Tibial nerve (tissue), 4 donors: ENCODE measurements at regions not wholly inside any gene's neighbourhood (a gene's known extent, or its start where the extent isn't known, plus 50 kb on each side); places are given as distances from the start of the nearest gene placed in this dataset.

Experiments
- DNase-seq, 2 donors: peaks; one replicate each; pipeline ENCODE4 v3.0.0-alpha.2; 2019; ENCODE audit warnings: low spot score in 2 of 2
- H3K27ac ChIP-seq, 4 donors: fragments of 200-600 bp; sonication (generic) in 3 of 4; one replicate each; pipeline ENCODE4 v1.5.1; 2017 to 2019; ENCODE audit warnings: mild to moderate bottlenecking in 1 of 4
- H3K27me3 ChIP-seq, 2 donors: fragments of 200-600 bp; sonication (generic) in 1 of 2; one replicate each; pipeline versions ENCODE4 v1.5.1 to v1.6.0; 2017 to 2019
- H3K36me3 ChIP-seq, 3 donors: fragments of 200-600 bp; sonication (generic); one replicate each; pipeline ENCODE4 v1.5.1; 2018 to 2019
- H3K4me1 ChIP-seq, 4 donors: fragments of 200-600 bp; sonication (generic) in 3 of 4; one replicate each; pipeline ENCODE4 v1.5.1; 2017 to 2019
- H3K4me3 ChIP-seq, 4 donors: fragments of 200-600 bp; sonication (generic) in 3 of 4; one replicate each; pipeline ENCODE4 v1.5.1; 2017 to 2019; ENCODE audit warnings: mild to moderate bottlenecking in 1 of 4, moderate library complexity in 1 of 4
- H3K9me3 ChIP-seq, 4 donors: fragments of 200-600 bp; sonication (generic) in 3 of 4; one replicate each; pipeline ENCODE4 v1.5.1; 2017 to 2019
- CTCF ChIP-seq, 5 experiments: fragments of 200-600 bp in 3 of 5; fragments of 450-650 bp in 2 of 5; sonication (generic) in 3 of 5; IDR thresholded peaks; one replicate each; pipeline ENCODE4 v1.5.1; 2016 to 2019; ENCODE audit warnings: antibody characterized with exemption in 5 of 5, mild to moderate bottlenecking in 3 of 5, moderate library complexity in 2 of 5
- EP300 ChIP-seq, 2 donors: sonication (generic); formaldehyde crosslinking; IDR thresholded peaks; one replicate each; pipeline ENCODE4 v1.6.1; 2017; ENCODE audit warnings: antibody characterized with exemption in 2 of 2, mild to moderate bottlenecking in 1 of 2
- POLR2A ChIP-seq, 2 donors: fragments of 450-650 bp; IDR thresholded peaks; one replicate each; pipeline ENCODE4 v1.6.1; 2017; ENCODE audit warnings: antibody characterized with exemption in 2 of 2, mild to moderate bottlenecking in 2 of 2, moderate library complexity in 2 of 2
- WGBS, 2 donors: methylation state at CpG; one replicate each; pipeline ENCODE4 v1.1.5; 2018; 5-methylcytosine and 5-hydroxymethylcytosine counted together

GRCh38 chr6:4378319-4378996, 243.1 kb upstream of the ECI2 start:
- Histone ChIP-seq H3K27ac (no peak overlapping the region), H3K9me3 (peaks cover 0 to 10% (median 0%) of the 10 kb centered on the region in 4 donors), H3K36me3 (no peaks in the 10 kb centered on the region), H3K4me3 (no peak overlapping the region), H3K27me3 (no peaks in the 10 kb centered on the region), H3K4me1 (no peaks in the 10 kb centered on the region)
- TF ChIP-seq CTCF (IDR thresholded peaks at IDR 0.05) (no peak), EP300 (IDR thresholded peaks at IDR 0.05) (no peak), POLR2A (IDR thresholded peaks at IDR 0.05) (no peak)
- WGBS, 2 donors: 82% methylated on average over 12 of the region's 12 CpGs
- DNase-seq: no peak

GRCh38 chr6:4377603-4378002, 242.2 kb upstream of the ECI2 start:
- TF ChIP-seq CTCF (IDR thresholded peaks at IDR 0.05) (no peak), POLR2A (IDR thresholded peaks at IDR 0.05) (no peak), EP300 (IDR thresholded peaks at IDR 0.05) (no peak)
- H3K27me3 ChIP-seq: no peaks in the 10 kb centered on the region
- H3K27ac ChIP-seq: no peak overlapping the region
- peaks cover 0 to 4% (median 0%) of the 10 kb centered on the region in 4 donors for H3K9me3 ChIP-seq
- H3K4me1 ChIP-seq: no peaks in the 10 kb centered on the region
- H3K4me3 ChIP-seq: no peak overlapping the region
- DNase-seq: no peak
- H3K36me3 ChIP-seq: no peaks in the 10 kb centered on the region
- 22 to 29% methylated on average over 3 of the region's 3 CpGs for WGBS, 2 donors

GRCh38 chr6:4374216-4374615, 238.8 kb upstream of the ECI2 start:
- H3K27ac ChIP-seq: no peak overlapping the region
- peaks cover 0 to 5% (median 0%) of the 10 kb centered on the region in 4 donors for H3K9me3 ChIP-seq
- no peaks in the 10 kb centered on the region for H3K36me3 ChIP-seq
- TF ChIP-seq POLR2A (IDR thresholded peaks at IDR 0.05) (no peak), CTCF (IDR thresholded peaks at IDR 0.05) (no peak), EP300 (IDR thresholded peaks at IDR 0.05) (no peak)
- 58 to 66% methylated on average over 7 of the region's 7 CpGs for WGBS, 2 donors
- H3K27me3 ChIP-seq: no peaks in the 10 kb centered on the region
- H3K4me3 ChIP-seq: no peak overlapping the region
- no peaks in the 10 kb centered on the region for H3K4me1 ChIP-seq
- DNase-seq: no peak

GRCh38 chr6:4372866-4373265, 237.5 kb upstream of the ECI2 start:
- Histone ChIP-seq H3K4me3 (no peak overlapping the region), H3K27ac (no peak overlapping the region), H3K4me1 (no peaks in the 10 kb centered on the region), H3K27me3 (no peaks in the 10 kb centered on the region), H3K36me3 (no peaks in the 10 kb centered on the region), H3K9me3 (peaks cover 0 to 5% (median 0%) of the 10 kb centered on the region in 4 donors)
- DNase-seq: no peak
- 91 to 97% methylated on average over 2 of the region's 2 CpGs for WGBS, 2 donors
- TF ChIP-seq EP300 (IDR thresholded peaks at IDR 0.05) (no peak), CTCF (IDR thresholded peaks at IDR 0.05) (no peak), POLR2A (IDR thresholded peaks at IDR 0.05) (no peak)

GRCh38 chr6:4371207-4371921, 236.0 kb upstream of the ECI2 start:
- 67 to 71% methylated on average over 10 of the region's 10 CpGs for WGBS, 2 donors
- peaks cover 0 to 5% (median 0%) of the 10 kb centered on the region in 4 donors for H3K9me3 ChIP-seq
- H3K36me3 ChIP-seq: no peaks in the 10 kb centered on the region
- TF ChIP-seq POLR2A (IDR thresholded peaks at IDR 0.05): no peak
- TF ChIP-seq CTCF (IDR thresholded peaks at IDR 0.05): no peak
- TF ChIP-seq EP300 (IDR thresholded peaks at IDR 0.05): no peak
- no peaks in the 10 kb centered on the region for H3K27me3 ChIP-seq
- H3K4me1 ChIP-seq: no peaks in the 10 kb centered on the region
- DNase-seq: no peak
- no peak overlapping the region for H3K4me3 ChIP-seq
- H3K27ac ChIP-seq: no peak overlapping the region
